CD4-positive, alpha-beta T cell treated with Interleukin-17A for 4 hours (primary cell): ENCODE measurements at regions not wholly inside any gene's neighbourhood (a gene's known extent, or its start where the extent isn't known, plus 50 kb on each side); places are given as distances from the start of the nearest gene placed in this dataset.

Source experiments
- DNase-seq: peaks from one replicate; pipeline ENCODE4 v3.0.0-alpha.2; 2020; ENCODE audit warnings: mixed read lengths

- no peak for DNase-seq
These were observed 54.4 kb downstream of the ZNF503 start for GRCh38 chr10:75347186-75347585.

GRCh38 chr10:75345738-75346137 is 55.8 kb downstream of the ZNF503 start:
- no peak for DNase-seq

GRCh38 chr10:75344170-75344569 is 57.4 kb downstream of the ZNF503 start:
- DNase-seq, result no peak

- no peak for DNase-seq
These were observed 59.2 kb downstream of the ZNF503 start for GRCh38 chr10:75342397-75342796.

GRCh38 chr10:75335983-75336382 is 65.6 kb downstream of the ZNF503 start:
- DNase-seq, result no peak

GRCh38 chr10:75335191-75335590 is 66.4 kb downstream of the ZNF503 start:
- no peak for DNase-seq

- no peak for DNase-seq
These were observed 66.8 kb downstream of the ZNF503 start for GRCh38 chr10:75334720-75335119.

- DNase-seq, result no peak
These were observed 69.5 kb downstream of the ZNF503 start for GRCh38 chr10:75332081-75332480.

- DNase-seq, result no peak
These were observed 70.5 kb downstream of the ZNF503 start for GRCh38 chr10:75331081-75331480.

GRCh38 chr10:75329190-75329745 is 72.3 kb downstream of the ZNF503 start:
- DNase-seq, result no peak

- DNase-seq, result no peak
These were observed 75.3 kb downstream of the ZNF503 start for GRCh38 chr10:75326306-75326705.

- no peak for DNase-seq
These were observed 82.3 kb downstream of the ZNF503 start for GRCh38 chr10:75319274-75319673.

- DNase-seq, result no peak
These were observed 78.8 kb upstream of the COMTD1 start for GRCh38 chr10:75314570-75314969.

- DNase-seq, result no peak
These were observed 76.7 kb upstream of the COMTD1 start for GRCh38 chr10:75312440-75312839.

- no peak for DNase-seq
These were observed 69.9 kb upstream of the COMTD1 start for GRCh38 chr10:75305675-75306074.

- no peak for DNase-seq
These were observed 69.1 kb upstream of the COMTD1 start for GRCh38 chr10:75304741-75305390.

GRCh38 chr10:75304313-75304712 is 68.6 kb upstream of the COMTD1 start:
- DNase-seq, result no peak

GRCh38 chr10:75303045-75303777 is 67.5 kb upstream of the COMTD1 start:
- DNase-seq, result no peak

- DNase-seq, result no peak
These were observed 66.3 kb upstream of the COMTD1 start for GRCh38 chr10:75302029-75302428.

- no peak for DNase-seq
These were observed 61.4 kb upstream of the COMTD1 start for GRCh38 chr10:75297021-75297599.

GRCh38 chr10:75295868-75296441 is 60.2 kb upstream of the COMTD1 start:
- no peak for DNase-seq

GRCh38 chr10:75294866-75295701 is 59.3 kb upstream of the COMTD1 start:
- DNase-seq, result peak; percentile 66

- no peak for DNase-seq
These were observed 58.7 kb upstream of the COMTD1 start for GRCh38 chr10:75294518-75294865.
